IMR-90 (cell line): ENCODE measurements at regions not wholly inside any gene's neighbourhood (a gene's known extent, or its start where the extent isn't known, plus 50 kb on each side); places are given as distances from the start of the nearest gene placed in this dataset.

ENCODE experiments used
- ATAC-seq: fragments of 200-7000 bp; cut with Tn5 transposase; 2 replicates; pipeline ENCODE4 v1.9.1; 2020; ENCODE audit warnings: low read depth, mild to moderate bottlenecking, moderate library complexity
- BruUV-seq: library from RNA; stranded (reverse); fragments of 400-500 nt; replicated peaks from 2 replicates; lab custom pipeline; 2021; lab: Mats Ljungman, UMichigan
- CTCF ChIA-PET: fragments of 300-600 bp; formaldehyde crosslinking; extraction: SDS; loops from one replicate; lab custom pipeline; 2021; ENCODE audit warnings: antibody characterized with exemption; lab: Yijun Ruan, JAX
- POLR2A ChIA-PET: fragments of 300-600 bp; sonication (Branson Sonifier 250); formaldehyde crosslinking; loops from one replicate; lab custom pipeline; 2022; ENCODE audit warnings: antibody characterized with exemption; ENCODE audit not compliant: unreplicated experiment; lab: Charles Lee
- DNase-seq: peaks from one replicate; pipeline ENCODE4 v3.0.0; 2013
- H2AFZ ChIP-seq: replicated peaks from 2 replicates; pipeline ENCODE3; 2013; ENCODE audit warnings: low read length, mild to moderate bottlenecking; ENCODE audit not compliant: poor library complexity
- H2AK5ac ChIP-seq: 2 replicates; pipeline ENCODE4 v1.6.1; 2013; ENCODE audit warnings: low read depth, low read length, inconsistent platforms
- H2AK9ac ChIP-seq: replicated peaks from 2 replicates; pipeline ENCODE3; 2013; ENCODE audit warnings: mild to moderate bottlenecking, low read depth, low read length, moderate library complexity; ENCODE audit not compliant: poor library complexity
- H2BK120ac ChIP-seq: 2 replicates; pipeline ENCODE4 v1.6.1; 2013; ENCODE audit warnings: low read depth, low read length, inconsistent platforms
- H2BK15ac ChIP-seq: 3 replicates; pipeline ENCODE4 v1.6.1; 2013; ENCODE audit warnings: low read depth, low read length, inconsistent platforms
- H2BK20ac ChIP-seq: 2 replicates; pipeline ENCODE4 v1.6.1; 2013; ENCODE audit warnings: low read depth, mild to moderate bottlenecking, inconsistent platforms, low read length, moderate library complexity
- H2BK5ac ChIP-seq: 2 replicates; pipeline ENCODE4 v1.6.1; 2013; ENCODE audit warnings: mild to moderate bottlenecking, low read depth, low read length, inconsistent platforms; ENCODE audit not compliant: poor library complexity, severe bottlenecking
- H3K14ac ChIP-seq: replicated peaks from 2 replicates; pipeline ENCODE4 v1.6.1; 2013; ENCODE audit warnings: low read depth, low read length, inconsistent platforms
- H3K18ac ChIP-seq: 2 replicates; pipeline ENCODE4 v1.6.1; 2013; ENCODE audit warnings: low read depth, low read length, control low read depth
- H3K23ac ChIP-seq: 2 replicates; pipeline ENCODE4 v1.6.1; 2013; ENCODE audit warnings: low read depth, low read length, inconsistent platforms
- H3K27ac ChIP-seq: 2 replicates; pipeline ENCODE4 v1.5.1; 2013; ENCODE audit warnings: mild to moderate bottlenecking, control low read depth, low read length; ENCODE audit not compliant: insufficient read depth
- H3K27me3 ChIP-seq: 2 replicates; pipeline ENCODE4 v1.6.1; 2013; ENCODE audit warnings: low read length; ENCODE audit not compliant: control insufficient read depth, insufficient read depth
- H3K36me3 ChIP-seq: 2 replicates; pipeline ENCODE4 v1.6.1; 2013; ENCODE audit warnings: low read length, mixed read lengths; ENCODE audit not compliant: control insufficient read depth, insufficient read depth
- H3K4ac ChIP-seq: 2 replicates; pipeline ENCODE4 v1.6.1; 2013; ENCODE audit warnings: low read depth, low read length, inconsistent platforms
- H3K4me1 ChIP-seq: 2 replicates; pipeline ENCODE4 v1.6.1; 2013; ENCODE audit warnings: low read length, mixed read lengths; ENCODE audit not compliant: control insufficient read depth, insufficient read depth
- H3K4me2 ChIP-seq: 2 replicates; pipeline ENCODE4 v1.6.1; 2013; ENCODE audit warnings: low read depth, mild to moderate bottlenecking, control low read depth, low read length, moderate library complexity
- H3K4me3 ChIP-seq: 2 replicates; pipeline ENCODE4 v1.5.1; 2013; ENCODE audit warnings: low read depth, mild to moderate bottlenecking, control low read depth, low read length, moderate library complexity; ENCODE audit not compliant: insufficient read depth
- H3K56ac ChIP-seq: 2 replicates; pipeline ENCODE4 v1.6.1; 2013; ENCODE audit warnings: low read length, inconsistent platforms; ENCODE audit not compliant: insufficient read depth; ENCODE audit errors: extremely low read depth
- H3K79me1 ChIP-seq, 2 experiments: 2 replicates each; pipeline ENCODE4 v1.6.1; 2013; ENCODE audit warnings: low read length in 2 of 2, inconsistent platforms in 1 of 2, low read depth in 1 of 2
- H3K9ac ChIP-seq: 2 replicates; pipeline ENCODE4 v1.6.1; 2013; ENCODE audit warnings: low read depth, low read length, control low read depth
- H3K9me1 ChIP-seq: 2 replicates; pipeline ENCODE4 v1.6.1; 2013; ENCODE audit warnings: low read length, inconsistent platforms; ENCODE audit not compliant: insufficient read depth
- H3K9me3 ChIP-seq: 2 replicates; pipeline ENCODE4 v1.6.1; 2013; ENCODE audit warnings: low read length; ENCODE audit not compliant: control insufficient read depth, insufficient read depth
- H4K20me1 ChIP-seq: 2 replicates; pipeline ENCODE4 v1.6.1; 2013; ENCODE audit warnings: low read length, inconsistent platforms; ENCODE audit not compliant: insufficient read depth
- H4K5ac ChIP-seq: 2 replicates; pipeline ENCODE4 v1.6.1; 2013; ENCODE audit warnings: mild to moderate bottlenecking, low read depth, low read length, control low read depth
- H4K8ac ChIP-seq, 2 experiments: 2 replicates each; pipeline ENCODE4 v1.6.1; 2013; ENCODE audit warnings: low read depth in 2 of 2, low read length in 2 of 2, control low read depth in 1 of 2, inconsistent platforms in 1 of 2
- H4K91ac ChIP-seq: 2 replicates; pipeline ENCODE4 v1.6.1; 2013; ENCODE audit warnings: low read depth, low read length, inconsistent platforms; ENCODE audit not compliant: insufficient read depth
- CTCF ChIP-seq: conservative IDR thresholded peaks from 2 replicates; pipeline ENCODE4 v1.5.1; 2012; ENCODE audit warnings: mild to moderate bottlenecking, low read depth, low read length, improper control_type of control experiment
- ELK1 ChIP-seq: fragments of 150-350 bp; IDR thresholded peaks from 2 replicates; pipeline ENCODE4 v1.6.1; 2016; ENCODE audit warnings: low read depth, mild to moderate bottlenecking, low read length, moderate library complexity, borderline replicate concordance
- MAZ ChIP-seq: IDR thresholded peaks from 2 replicates; pipeline ENCODE4 v1.6.1; 2012; ENCODE audit warnings: low read depth, mild to moderate bottlenecking, low read length, improper control_type of control experiment, moderate library complexity, borderline replicate concordance
- MXI1 ChIP-seq: IDR thresholded peaks from 2 replicates; pipeline ENCODE4 v1.6.1; 2012; ENCODE audit warnings: low read depth, mild to moderate bottlenecking, low read length, moderate library complexity, borderline replicate concordance
- NFE2L2 ChIP-seq: fragments of 150-350 bp; IDR thresholded peaks from 2 replicates; pipeline ENCODE4 v1.6.1; 2016; ENCODE audit warnings: low read depth, mild to moderate bottlenecking, low read length
- RAD21 ChIP-seq: IDR thresholded peaks from 2 replicates; pipeline ENCODE4 v1.6.1; 2012; ENCODE audit warnings: low read length, improper control_type of control experiment
- RFX5 ChIP-seq: IDR thresholded peaks from 2 replicates; pipeline ENCODE4 v1.8.0; 2012; ENCODE audit warnings: low read depth, mild to moderate bottlenecking, low read length, moderate library complexity
- SMC3 ChIP-seq: fragments of 150-350 bp; IDR thresholded peaks from 2 replicates; pipeline ENCODE4 v1.6.1; 2016; ENCODE audit warnings: low read depth, mild to moderate bottlenecking, antibody characterized with exemption, low read length, moderate library complexity
- WGBS, 2 experiments: methylation state at CpG; one replicate each; pipeline versions ENCODE4 v1.1.5 to v1.1.7; 2013; ENCODE audit warnings: missing lambda C conversion rate in 2 of 2; ENCODE audit not compliant: insufficient read length in 1 of 2; ENCODE audit errors: extremely low coverage in 2 of 2; 5-methylcytosine and 5-hydroxymethylcytosine counted together
- dilution Hi-C: fragments of 300-500 bp; cut with HindIII; formaldehyde crosslinking; loops from one replicate; pipeline ENCODE4 v1.14.3; 2018; ENCODE audit warnings: low sequenced_read_pairs; ENCODE audit not compliant: unreplicated experiment
- in situ Hi-C: fragments of 300-500 bp; cut with MboI; formaldehyde crosslinking; loops from 3 replicates; pipeline ENCODE4 v1.14.3; 2019; ENCODE audit warnings: low sequenced_read_pairs, inconsistent platforms, mixed read lengths
- intact Hi-C: fragments of 100-400 bp; cut with micrococcal nuclease; formaldehyde crosslinking; loops from 2 replicates; pipeline ENCODE4 v1.10.0; 2022

DNA sequence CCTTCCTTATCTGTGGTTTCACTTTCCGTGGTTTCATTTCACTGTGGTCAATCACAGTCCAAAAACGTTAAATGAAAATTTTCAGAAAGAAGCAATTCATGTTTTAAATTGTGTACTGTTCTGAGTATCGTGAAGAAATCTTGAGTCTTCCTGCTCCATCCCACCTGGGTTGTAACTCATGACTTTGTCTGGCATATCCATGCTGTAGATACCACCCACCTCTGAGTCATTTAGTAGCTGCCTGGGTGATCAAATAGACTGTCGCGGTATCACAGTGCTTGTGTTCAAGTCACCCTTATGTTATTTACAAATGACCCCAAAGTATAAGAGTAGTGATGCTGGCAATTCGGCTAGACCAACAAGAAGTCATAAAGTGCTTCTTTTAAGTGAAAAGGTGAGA is 521.2 kb downstream of the AACS start:
- in situ Hi-C loops, result no loop called here

More for the DNA sequence above, 521.2 kb downstream of the AACS start:
- ChIA-PET POLR2A (no interaction called here), CTCF (no interaction called here)
- no peak overlapping the region for H2BK120ac ChIP-seq
- H3K4ac ChIP-seq, result no peak overlapping the region
- no peak overlapping the region for H3K56ac ChIP-seq
- H4K8ac ChIP-seq, result no peak overlapping the region
- H3K9me1 ChIP-seq, result no peaks in the 10 kb centered on the region
- H4K5ac ChIP-seq, result no peak overlapping the region
- H2BK5ac ChIP-seq, result no peak overlapping the region
- H3K18ac ChIP-seq, result no peak overlapping the region
- no peak overlapping the region for H3K4me3 ChIP-seq
- H3K79me1 ChIP-seq, result no peaks in the 10 kb centered on the region
- H2BK15ac ChIP-seq, result no peak overlapping the region
- H2AK9ac ChIP-seq, result no peak overlapping the region
- dilution Hi-C loops (no loop called here), intact Hi-C loops (no loop called here)
- no peak overlapping the region for H3K14ac ChIP-seq
- H3K27ac ChIP-seq, result no peak overlapping the region
- no peak overlapping the region for H3K9ac ChIP-seq
- no peaks in the 10 kb centered on the region for H3K4me1 ChIP-seq
- H2BK20ac ChIP-seq, result no peak overlapping the region
- no peak overlapping the region for H2AK5ac ChIP-seq
- H3K23ac ChIP-seq, result no peak overlapping the region
- no peaks in the 10 kb centered on the region for H3K36me3 ChIP-seq
- no peak overlapping the region for H3K4me2 ChIP-seq
- H2AFZ ChIP-seq, result no peak overlapping the region
- ATAC-seq, result no peak
- no TSS peak for BruUV-seq
- DNase-seq, result no peak
- H4K91ac ChIP-seq, result no peak overlapping the region
- no CpG with 5 or more reads among the region's 6 CpGs for WGBS, 2 experiments
- no peaks in the 10 kb centered on the region for H4K20me1 ChIP-seq
- peaks cover 16% of the 10 kb centered on the region for H3K9me3 ChIP-seq
- no peak for TF ChIP-seq MAZ
- no peak for TF ChIP-seq CTCF
- no peak for TF ChIP-seq SMC3
- TF ChIP-seq RAD21, result no peak
- TF ChIP-seq ELK1, result no peak
- no peak for TF ChIP-seq MXI1
- TF ChIP-seq NFE2L2, result no peak
- TF ChIP-seq RFX5, result no peak
- no peaks in the 10 kb centered on the region for H3K27me3 ChIP-seq
